ENCODE measurements at regions not wholly inside any gene's neighbourhood (a gene's known extent, or its start where the extent isn't known, plus 50 kb on each side); places are given as distances from the start of the nearest gene placed in this dataset.

GRCh38 chr13:105262579-105262978, 1272.9 kb downstream of the EFNB2 start:
- no peak overlapping the region for H3K27ac Mint-ChIP-seq
- H3K9me3 Mint-ChIP-seq = no peaks in the 10 kb centered on the region
- TF ChIP-seq CTCF (conservative IDR thresholded peaks at IDR 0.05) = no peak
- no peak overlapping the region for H3K9ac ChIP-seq (ENCODE audit: extremely low read depth, low read length, poor library complexity, severe bottlenecking)
- H3K27me3 Mint-ChIP-seq (ENCODE audit: insufficient read depth) = no peaks in the 10 kb centered on the region
- no peaks in the 10 kb centered on the region for H3K36me3 Mint-ChIP-seq (ENCODE audit: low read depth)
- no peak overlapping the region for H3K4me3 ChIP-seq (ENCODE audit: low read length)
- H3K4me1 Mint-ChIP-seq = no peaks in the 10 kb centered on the region
- WGBS, 2 experiments (ENCODE audit: insufficient coverage in 1 of 2, insufficient read length in 1 of 2) = 89 to 100% methylated on average over 1 to 2 of the region's 2 CpGs
- no peak overlapping the region for H3K27ac ChIP-seq (ENCODE audit: low read depth, low read length)
- H3K4me1 ChIP-seq (ENCODE audit: control insufficient read depth, insufficient read depth, low read length) = no peaks in the 10 kb centered on the region
- H3K36me3 ChIP-seq (ENCODE audit: control insufficient read depth, insufficient read depth, low read length) = no peaks in the 10 kb centered on the region
- H3K4me3 Mint-ChIP-seq = no peak overlapping the region
- H3K9me3 ChIP-seq (ENCODE audit: control insufficient read depth, low read length) = no peaks in the 10 kb centered on the region
- DNase-seq = no peak
- no peaks in the 10 kb centered on the region for H3K27me3 ChIP-seq (ENCODE audit: control insufficient read depth, insufficient read depth, low read length, poor library complexity, severe bottlenecking)

- H3K9me3 Mint-ChIP-seq = no peaks in the 10 kb centered on the region
These were observed 1276.0 kb downstream of the EFNB2 start for GRCh38 chr13:105259426-105259825.

DNA sequence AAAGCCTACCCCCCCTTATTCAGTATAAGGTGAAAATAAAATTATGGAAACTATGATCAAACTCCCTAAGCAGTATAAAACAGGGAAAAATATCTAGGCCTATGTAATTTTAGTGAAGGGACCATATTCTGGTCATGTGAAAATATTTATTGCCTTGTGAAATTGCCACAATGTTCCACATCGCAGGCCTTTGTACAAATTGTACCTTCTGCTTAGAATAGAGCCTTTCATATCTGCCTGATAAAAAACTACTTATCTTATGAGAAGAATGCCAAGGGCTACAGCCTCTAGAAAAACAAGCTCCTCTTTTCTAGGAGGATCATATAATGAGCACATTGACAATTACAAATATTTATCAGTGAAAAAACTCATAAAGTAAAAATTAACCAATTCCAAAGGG, 1280.0 kb downstream of the EFNB2 start:
- no peaks in the 10 kb centered on the region for H3K36me3 ChIP-seq (ENCODE audit: control insufficient read depth, insufficient read depth, low read length)
- Mint-ChIP-seq H3K27ac (no peak overlapping the region), H3K4me1 (no peaks in the 10 kb centered on the region), H3K4me3 (no peak overlapping the region), H3K27me3 (ENCODE audit: insufficient read depth) (no peaks in the 10 kb centered on the region), H3K36me3 (ENCODE audit: low read depth) (no peaks in the 10 kb centered on the region), H3K9me3 (no peaks in the 10 kb centered on the region)
- H3K4me1 ChIP-seq (ENCODE audit: control insufficient read depth, insufficient read depth, low read length) = no peaks in the 10 kb centered on the region
- H3K9ac ChIP-seq (ENCODE audit: extremely low read depth, low read length, poor library complexity, severe bottlenecking) = no peak overlapping the region
- H3K9me3 ChIP-seq (ENCODE audit: control insufficient read depth, low read length) = no peaks in the 10 kb centered on the region
- no peak overlapping the region for H3K4me3 ChIP-seq (ENCODE audit: low read length)
- WGBS, 2 experiments (ENCODE audit: insufficient coverage in 1 of 2, insufficient read length in 1 of 2) = 0% methylated on average over 1 of the region's 1 CpG; no CpG with 5 or more reads in 1 of the 2 experiments
- no peak for DNase-seq
- H3K27ac ChIP-seq (ENCODE audit: low read depth, low read length) = no peak overlapping the region
- no peak for TF ChIP-seq CTCF (conservative IDR thresholded peaks at IDR 0.05)
- no peaks in the 10 kb centered on the region for H3K27me3 ChIP-seq (ENCODE audit: control insufficient read depth, insufficient read depth, low read length, poor library complexity, severe bottlenecking)

More at GRCh38 chr13:105259426-105259825, 1276.0 kb downstream of the EFNB2 start:
- Histone ChIP-seq H3K4me3 (ENCODE audit: low read length) (no peak overlapping the region), H3K9ac (ENCODE audit: extremely low read depth, low read length, poor library complexity, severe bottlenecking) (no peak overlapping the region), H3K36me3 (ENCODE audit: control insufficient read depth, insufficient read depth, low read length) (no peaks in the 10 kb centered on the region), H3K4me1 (ENCODE audit: control insufficient read depth, insufficient read depth, low read length) (no peaks in the 10 kb centered on the region), H3K9me3 (ENCODE audit: control insufficient read depth, low read length) (no peaks in the 10 kb centered on the region), H3K27ac (ENCODE audit: low read depth, low read length) (no peak overlapping the region), H3K27me3 (ENCODE audit: control insufficient read depth, insufficient read depth, low read length, poor library complexity, severe bottlenecking) (no peaks in the 10 kb centered on the region)
- no peak for TF ChIP-seq CTCF (conservative IDR thresholded peaks at IDR 0.05)
- no peak for DNase-seq
- Mint-ChIP-seq H3K4me3 (no peak overlapping the region), H3K27me3 (ENCODE audit: insufficient read depth) (no peaks in the 10 kb centered on the region), H3K27ac (no peak overlapping the region), H3K36me3 (ENCODE audit: low read depth) (no peaks in the 10 kb centered on the region), H3K4me1 (no peaks in the 10 kb centered on the region)
- 97 to 100% methylated on average over 5 to 6 of the region's 6 CpGs for WGBS, 2 experiments (ENCODE audit: insufficient coverage in 1 of 2, insufficient read length in 1 of 2)

Data from endodermal cell (in vitro differentiated cells).